ENCODE measurements at regions not wholly inside any gene's neighbourhood (a gene's known extent, or its start where the extent isn't known, plus 50 kb on each side); places are given as distances from the start of the nearest gene placed in this dataset.

DNA sequence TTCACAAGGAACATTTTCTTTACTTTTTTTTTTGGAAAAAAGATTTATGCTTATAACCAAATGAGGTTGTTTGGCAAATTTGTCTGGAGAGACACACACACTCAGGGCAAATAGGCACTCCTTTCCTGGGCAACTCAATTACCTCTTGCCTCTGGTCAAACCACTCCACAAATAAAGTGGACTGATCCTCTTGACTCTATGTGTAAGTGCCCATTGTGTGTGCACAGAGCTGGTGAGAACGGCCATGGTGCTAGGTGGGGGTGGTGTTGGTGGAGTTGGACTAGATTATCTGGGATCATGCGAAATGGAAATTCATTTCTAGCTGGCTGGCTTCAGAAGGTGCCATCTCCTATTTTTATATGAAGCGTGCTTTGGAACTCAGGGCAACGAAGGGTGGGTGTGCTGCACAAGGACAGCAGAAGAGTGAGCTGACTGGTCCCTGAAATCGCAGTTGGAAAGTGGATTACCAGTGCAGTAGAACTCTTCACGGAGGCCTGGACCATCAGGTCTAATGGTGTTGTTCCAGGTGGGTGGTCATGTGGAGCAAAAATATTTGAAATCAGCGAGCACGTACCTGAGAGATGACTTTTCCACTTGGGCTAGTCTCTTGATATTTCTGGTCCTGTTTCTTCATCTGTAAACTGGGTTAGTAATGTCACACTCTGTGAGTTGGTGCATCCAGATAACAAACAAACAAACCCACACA lies 149.9 kb downstream of the RPIA start:
- WGBS: 85% methylated on average over 8 of the region's 8 CpGs
- H3K27me3 ChIP-seq: no peaks in the 10 kb centered on the region
- no peaks in the 10 kb centered on the region for H3K9me3 ChIP-seq
- no peaks in the 10 kb centered on the region for H3K4me1 ChIP-seq
- TF ChIP-seq POLR2A (IDR thresholded peaks at IDR 0.05; ENCODE audit: low read depth) (no peak), POLR2AphosphoS5 (IDR thresholded peaks at IDR 0.05) (no peak), EP300 (IDR thresholded peaks at IDR 0.05) (no peak)
- TF ChIP-seq, protein P1, sequence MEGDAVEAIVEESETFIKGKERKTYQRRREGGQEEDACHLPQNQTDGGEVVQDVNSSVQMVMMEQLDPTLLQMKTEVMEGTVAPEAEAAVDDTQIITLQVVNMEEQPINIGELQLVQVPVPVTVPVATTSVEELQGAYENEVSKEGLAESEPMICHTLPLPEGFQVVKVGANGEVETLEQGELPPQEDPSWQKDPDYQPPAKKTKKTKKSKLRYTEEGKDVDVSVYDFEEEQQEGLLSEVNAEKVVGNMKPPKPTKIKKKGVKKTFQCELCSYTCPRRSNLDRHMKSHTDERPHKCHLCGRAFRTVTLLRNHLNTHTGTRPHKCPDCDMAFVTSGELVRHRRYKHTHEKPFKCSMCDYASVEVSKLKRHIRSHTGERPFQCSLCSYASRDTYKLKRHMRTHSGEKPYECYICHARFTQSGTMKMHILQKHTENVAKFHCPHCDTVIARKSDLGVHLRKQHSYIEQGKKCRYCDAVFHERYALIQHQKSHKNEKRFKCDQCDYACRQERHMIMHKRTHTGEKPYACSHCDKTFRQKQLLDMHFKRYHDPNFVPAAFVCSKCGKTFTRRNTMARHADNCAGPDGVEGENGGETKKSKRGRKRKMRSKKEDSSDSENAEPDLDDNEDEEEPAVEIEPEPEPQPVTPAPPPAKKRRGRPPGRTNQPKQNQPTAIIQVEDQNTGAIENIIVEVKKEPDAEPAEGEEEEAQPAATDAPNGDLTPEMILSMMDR (IDR thresholded peaks at IDR 0.05): no peak
- intact Hi-C loops (cut with DNase I): no loop called here
- DNase-seq (ENCODE audit: extremely low spot score): no peak
- no peak overlapping the region for H3K27ac ChIP-seq (replicated peaks in 1 of 4)
- H3K36me3 ChIP-seq: no peaks in the 10 kb centered on the region
- no peak overlapping the region for H3K4me3 ChIP-seq

DNA sequence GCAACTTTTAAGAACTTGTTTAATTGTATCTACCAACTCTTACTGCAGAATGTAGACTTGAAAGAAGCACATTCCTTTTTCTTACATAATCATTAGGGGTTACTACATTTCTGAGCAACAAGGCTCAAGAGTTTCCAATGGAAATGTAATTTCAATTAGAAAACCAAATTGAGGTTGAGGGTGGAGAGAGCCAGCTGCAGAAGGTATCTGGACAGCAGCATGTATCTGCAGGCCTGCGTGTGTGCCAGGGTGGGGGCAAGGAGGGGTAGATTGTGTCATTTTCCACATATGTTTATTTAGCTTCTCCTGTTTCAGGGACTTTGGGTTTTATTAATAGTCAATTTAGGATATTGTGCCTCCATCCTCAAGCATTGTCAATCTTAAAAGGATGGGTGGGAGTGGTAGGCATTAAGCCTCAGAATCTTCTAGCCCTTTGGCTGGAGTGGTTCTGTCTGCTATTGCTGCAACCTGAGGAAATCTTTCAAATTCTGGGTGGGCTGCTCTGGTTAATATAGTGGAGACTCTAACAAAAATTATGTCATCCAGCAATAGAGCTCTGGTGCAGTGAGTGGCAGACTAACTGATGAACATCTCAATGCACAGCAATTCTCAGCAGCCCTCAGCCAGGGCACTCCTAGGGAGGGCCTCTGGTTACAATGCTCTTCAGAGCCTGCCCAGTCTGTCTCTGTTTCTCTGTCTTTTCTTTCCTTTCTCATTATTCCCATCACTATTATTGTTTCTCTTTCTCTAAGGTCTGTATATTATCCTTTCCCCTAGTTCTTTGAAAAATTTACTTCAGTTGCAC lies 151.4 kb downstream of the RPIA start:
- Histone ChIP-seq H3K9me3 (no peaks in the 10 kb centered on the region), H3K27ac (replicated peaks in 1 of 4) (no peak overlapping the region), H3K36me3 (no peaks in the 10 kb centered on the region), H3K27me3 (no peaks in the 10 kb centered on the region), H3K4me3 (no peak overlapping the region), H3K4me1 (no peaks in the 10 kb centered on the region)
- TF ChIP-seq POLR2A (IDR thresholded peaks at IDR 0.05; ENCODE audit: low read depth) (no peak), EP300 (IDR thresholded peaks at IDR 0.05) (no peak), POLR2AphosphoS5 (IDR thresholded peaks at IDR 0.05) (no peak)
- TF ChIP-seq, protein P1 (IDR thresholded peaks at IDR 0.05): no peak
- no peak for DNase-seq (ENCODE audit: extremely low spot score)
- WGBS: 75% methylated on average over 1 of the region's 1 CpG
- intact Hi-C loops (cut with DNase I): no loop called here

DNA sequence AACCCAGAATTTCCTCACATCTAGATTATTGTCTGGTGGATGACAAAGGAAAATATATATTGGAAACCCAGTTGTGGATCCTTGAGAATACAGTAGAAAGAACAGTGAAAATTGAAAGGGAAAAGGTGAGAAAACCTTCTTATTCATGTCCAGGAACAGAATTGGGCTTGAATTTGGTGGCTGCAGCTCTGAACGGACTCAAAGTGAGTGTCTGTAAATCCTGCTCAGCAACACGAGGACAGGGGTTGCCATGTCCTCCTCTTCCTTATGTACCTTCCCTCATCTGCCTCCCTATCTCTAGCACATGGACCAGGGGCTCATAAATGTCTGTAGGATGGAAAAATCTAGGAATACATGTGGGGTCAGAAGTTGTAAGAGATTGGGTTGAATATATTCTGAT lies 152.2 kb downstream of the RPIA start:
- no peaks in the 10 kb centered on the region for H3K4me1 ChIP-seq
- H3K27me3 ChIP-seq: no peaks in the 10 kb centered on the region
- WGBS: 76% methylated on average over 2 of the region's 2 CpGs
- intact Hi-C loops (cut with DNase I): no loop called here
- no peak overlapping the region for H3K27ac ChIP-seq (replicated peaks in 1 of 4)
- TF ChIP-seq POLR2AphosphoS5 (IDR thresholded peaks at IDR 0.05) (no peak), EP300 (IDR thresholded peaks at IDR 0.05) (no peak), POLR2A (IDR thresholded peaks at IDR 0.05; ENCODE audit: low read depth) (no peak)
- TF ChIP-seq, protein P1 (IDR thresholded peaks at IDR 0.05): no peak
- H3K9me3 ChIP-seq: no peaks in the 10 kb centered on the region
- no peaks in the 10 kb centered on the region for H3K36me3 ChIP-seq
- H3K4me3 ChIP-seq: no peak overlapping the region
- no peak for DNase-seq (ENCODE audit: extremely low spot score)

DNA sequence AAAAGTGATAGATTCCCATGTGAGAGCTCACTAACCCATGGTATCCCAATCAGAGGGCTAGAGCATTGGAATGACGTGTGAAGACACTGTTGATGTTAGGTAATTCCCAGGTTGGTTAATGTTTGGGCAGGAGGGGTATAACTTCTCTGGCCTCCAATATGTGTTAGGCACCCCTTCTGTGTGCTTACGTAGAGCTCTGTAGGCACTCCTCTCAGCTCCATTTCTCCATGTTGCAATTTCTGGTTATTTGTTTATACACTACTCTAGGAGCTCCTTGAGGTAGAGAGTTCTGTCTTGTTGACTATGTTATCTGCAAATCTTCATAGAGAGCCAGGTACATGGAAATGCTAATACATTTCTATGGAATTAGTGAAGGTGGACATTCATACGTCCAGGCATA lies 153.5 kb downstream of the RPIA start:
- H3K36me3 ChIP-seq: no peaks in the 10 kb centered on the region
- no peak for DNase-seq (ENCODE audit: extremely low spot score)
- H3K4me1 ChIP-seq: no peaks in the 10 kb centered on the region
- no peak overlapping the region for H3K4me3 ChIP-seq
- intact Hi-C loops (cut with DNase I): no loop called here
- H3K27me3 ChIP-seq: peaks cover 0 to 9% (median 0%) of the 10 kb centered on the region in 4 donors
- WGBS: 84% methylated on average over 3 of the region's 3 CpGs
- TF ChIP-seq EP300 (IDR thresholded peaks at IDR 0.05) (no peak), POLR2AphosphoS5 (IDR thresholded peaks at IDR 0.05) (no peak), POLR2A (IDR thresholded peaks at IDR 0.05; ENCODE audit: low read depth) (no peak)
- TF ChIP-seq, protein P1 (IDR thresholded peaks at IDR 0.05): no peak
- H3K27ac ChIP-seq (replicated peaks in 1 of 4): no peak overlapping the region
- no peaks in the 10 kb centered on the region for H3K9me3 ChIP-seq
